GM20000 (cell line): ENCODE measurements at regions not wholly inside any gene's neighbourhood (a gene's known extent, or its start where the extent isn't known, plus 50 kb on each side); places are given as distances from the start of the nearest gene placed in this dataset.
A peak's percentile ranks its signal among the peaks of the same experiment; 100 is the strongest.
"Not testable (repeated sequence)": the region's sequence is repeated elsewhere in the genome, so short reads cannot be mapped to it uniquely, and the experiment has no call there.

ENCODE experiments used
- DNase-seq: peaks from one replicate; pipeline ENCODE4 v3.0.0; 2012; ENCODE audit warnings: low spot score
- TF ChIP-seq, protein P1 (sequence below): IDR thresholded peaks from 2 replicates; pipeline ENCODE4 v1.5.1; 2012; ENCODE audit warnings: mild to moderate bottlenecking, control low read depth; ENCODE audit errors: extremely low read depth, missing control alignments

GRCh38 chr7:142478479-142479220 is 220.8 kb upstream of the PRSS58 start:
- DNase-seq: peak; percentile 21
- TF ChIP-seq, protein P1, sequence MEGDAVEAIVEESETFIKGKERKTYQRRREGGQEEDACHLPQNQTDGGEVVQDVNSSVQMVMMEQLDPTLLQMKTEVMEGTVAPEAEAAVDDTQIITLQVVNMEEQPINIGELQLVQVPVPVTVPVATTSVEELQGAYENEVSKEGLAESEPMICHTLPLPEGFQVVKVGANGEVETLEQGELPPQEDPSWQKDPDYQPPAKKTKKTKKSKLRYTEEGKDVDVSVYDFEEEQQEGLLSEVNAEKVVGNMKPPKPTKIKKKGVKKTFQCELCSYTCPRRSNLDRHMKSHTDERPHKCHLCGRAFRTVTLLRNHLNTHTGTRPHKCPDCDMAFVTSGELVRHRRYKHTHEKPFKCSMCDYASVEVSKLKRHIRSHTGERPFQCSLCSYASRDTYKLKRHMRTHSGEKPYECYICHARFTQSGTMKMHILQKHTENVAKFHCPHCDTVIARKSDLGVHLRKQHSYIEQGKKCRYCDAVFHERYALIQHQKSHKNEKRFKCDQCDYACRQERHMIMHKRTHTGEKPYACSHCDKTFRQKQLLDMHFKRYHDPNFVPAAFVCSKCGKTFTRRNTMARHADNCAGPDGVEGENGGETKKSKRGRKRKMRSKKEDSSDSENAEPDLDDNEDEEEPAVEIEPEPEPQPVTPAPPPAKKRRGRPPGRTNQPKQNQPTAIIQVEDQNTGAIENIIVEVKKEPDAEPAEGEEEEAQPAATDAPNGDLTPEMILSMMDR: peak; percentile 64

- DNase-seq: not testable (repeated sequence)
Measured at GRCh38 chr7:142477801-142478200, 219.9 kb upstream of the PRSS58 start.

DNA sequence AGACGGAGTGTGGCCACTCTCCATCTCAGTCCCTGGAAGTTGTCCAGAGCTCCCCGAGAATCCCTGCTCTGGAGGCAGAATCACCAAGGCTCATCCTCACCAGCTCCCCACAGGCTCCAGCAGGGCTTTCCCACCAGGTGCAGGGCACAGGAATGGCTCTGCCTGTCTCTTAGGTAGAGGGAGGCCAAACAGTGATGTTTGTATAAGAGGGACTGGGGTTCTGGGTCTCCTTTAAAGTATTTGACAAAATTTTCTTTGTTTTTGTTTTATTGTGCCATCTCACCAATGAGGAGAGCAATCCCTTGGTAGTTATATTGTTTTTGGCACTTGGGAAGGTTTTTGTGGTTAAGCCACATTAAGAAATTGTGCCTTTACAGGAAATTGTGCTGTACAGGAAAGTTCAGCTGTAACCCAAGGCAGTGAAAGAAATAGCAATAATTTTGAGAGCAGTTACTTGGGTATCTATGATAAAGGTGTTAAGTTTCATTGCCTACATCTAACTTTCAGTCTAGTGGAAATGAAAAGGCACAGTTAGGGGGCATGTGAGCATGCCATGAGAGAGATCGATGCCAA is 219.3 kb upstream of the PRSS58 start:
- DNase-seq: no peak
- TF ChIP-seq, protein P1: no peak

GRCh38 chr7:142476077-142476476 is 218.2 kb upstream of the PRSS58 start:
- DNase-seq: no peak
- TF ChIP-seq, protein P1: no peak

GRCh38 chr7:142471820-142472219 is 214.0 kb upstream of the PRSS58 start:
- no peak for DNase-seq
- TF ChIP-seq, protein P1: no peak

DNA sequence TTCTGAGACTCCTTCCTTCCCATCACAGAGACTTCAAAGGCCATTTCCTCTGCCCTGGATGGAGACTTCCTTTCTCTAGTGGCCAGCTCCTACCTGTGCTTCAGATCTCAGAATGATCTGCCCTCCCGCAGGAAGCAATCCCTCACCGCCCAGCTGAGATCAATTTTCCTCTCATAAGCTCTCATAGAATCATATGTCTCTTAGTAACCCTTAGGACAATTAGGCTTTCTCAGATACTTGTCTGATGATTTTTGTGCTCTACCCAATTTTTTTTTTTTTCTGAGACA is 212.6 kb upstream of the PRSS58 start:
- TF ChIP-seq, protein P1: no peak
- no peak for DNase-seq

DNA sequence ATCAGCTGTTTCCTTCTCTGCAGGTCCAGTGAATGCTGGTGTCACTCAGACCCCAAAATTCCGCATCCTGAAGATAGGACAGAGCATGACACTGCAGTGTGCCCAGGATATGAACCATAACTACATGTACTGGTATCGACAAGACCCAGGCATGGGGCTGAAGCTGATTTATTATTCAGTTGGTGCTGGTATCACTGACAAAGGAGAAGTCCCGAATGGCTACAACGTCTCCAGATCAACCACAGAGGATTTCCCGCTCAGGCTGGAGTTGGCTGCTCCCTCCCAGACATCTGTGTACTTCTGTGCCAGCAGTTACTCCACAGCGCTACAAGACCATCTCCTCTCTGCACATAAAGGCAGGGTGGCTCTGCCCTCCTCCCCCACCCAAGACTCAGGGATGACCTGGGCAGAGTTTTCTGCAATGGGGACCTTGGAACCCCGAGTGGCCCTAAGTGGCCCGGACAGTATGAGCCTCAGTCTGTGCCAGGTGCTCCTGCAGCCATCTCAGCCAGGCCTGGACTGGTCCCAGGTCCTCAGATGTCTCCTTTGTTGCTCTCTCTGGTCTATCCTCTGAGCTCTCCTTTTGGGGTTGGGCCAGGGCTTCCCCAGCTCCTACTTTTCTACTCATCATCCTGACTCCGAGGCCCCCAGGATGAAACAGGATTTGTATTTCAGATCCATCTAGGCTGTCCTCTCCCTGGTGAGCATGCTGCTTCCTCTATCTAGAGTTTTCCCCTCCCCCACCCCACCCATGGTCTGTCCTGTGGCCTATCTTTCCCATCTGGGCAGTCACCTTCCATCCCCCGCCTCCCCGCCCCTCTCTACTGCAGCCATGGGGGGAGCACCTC is 212.1 kb upstream of the PRSS58 start:
- DNase-seq: no peak
- TF ChIP-seq, protein P1: no peak
